WTC11 (cell line): ENCODE measurements at regions not wholly inside any gene's neighbourhood (a gene's known extent, or its start where the extent isn't known, plus 50 kb on each side); places are given as distances from the start of the nearest gene placed in this dataset.

ENCODE experiments used
- ATAC-seq: fragments of 200-7000 bp; cut with Tn5 transposase; 2 replicates; pipeline ENCODE4 v1.10.0; 2021; ENCODE audit warnings: mild to moderate bottlenecking, moderate library complexity
- CTCF ChIA-PET: fragments of 300-600 bp; sonication (Branson Sonifier 250); formaldehyde crosslinking; loops from one replicate; lab custom pipeline; 2021; ENCODE audit warnings: antibody characterized with exemption; lab: Charles Lee
- POLR2A ChIA-PET: fragments of 350-600 bp; sonication (Branson Sonifier 250); formaldehyde crosslinking; loops from one replicate; lab custom pipeline; 2021; ENCODE audit warnings: antibody characterized with exemption; lab: Charles Lee
- DNase-seq: peaks from one replicate; pipeline ENCODE4 v3.0.0; 2021; ENCODE audit warnings: low spot score
- H3K27ac Mint-ChIP-seq: 2 replicates; pipeline ENCODE4 v1.8.0; 2021; ENCODE audit warnings: mixed read lengths
- H3K27me3 Mint-ChIP-seq: 2 replicates; pipeline ENCODE4 v1.8.0; 2021; ENCODE audit warnings: low read depth, mild to moderate bottlenecking, moderate library complexity, mixed read lengths
- H3K36me3 Mint-ChIP-seq: 2 replicates; pipeline ENCODE4 v1.8.0; 2021; ENCODE audit warnings: mixed read lengths
- H3K4me1 Mint-ChIP-seq: 2 replicates; pipeline ENCODE4 v1.8.0; 2022; ENCODE audit warnings: mixed read lengths
- H3K4me3 Mint-ChIP-seq: 2 replicates; pipeline ENCODE4 v1.8.0; 2021; ENCODE audit warnings: mild to moderate bottlenecking, moderate library complexity, mixed read lengths
- H3K9me3 Mint-ChIP-seq: 2 replicates; pipeline ENCODE4 v1.8.0; 2021; ENCODE audit warnings: mixed read lengths
- AR ChIP-seq: fragments of 250-450 bp; sonication (Bioruptor Pico); IDR thresholded peaks from 2 replicates; pipeline ENCODE4 v1.9.0; 2021; ENCODE audit warnings: mild to moderate bottlenecking
- CBFB ChIP-seq: sonication (generic); formaldehyde crosslinking; IDR thresholded peaks from 2 replicates; pipeline ENCODE4 v1.8.1; 2022; ENCODE audit warnings: mild to moderate bottlenecking, low read depth, missing genetic modification reagents
- CREB1 ChIP-seq: sonication (generic); formaldehyde crosslinking; IDR thresholded peaks from 2 replicates; pipeline ENCODE4 v1.8.0; 2023; ENCODE audit warnings: mild to moderate bottlenecking, missing genetic modification reagents
- CREM ChIP-seq: sonication (generic); formaldehyde crosslinking; IDR thresholded peaks from 2 replicates; pipeline ENCODE4 v1.8.1; 2022; ENCODE audit warnings: mild to moderate bottlenecking, missing genetic modification reagents, moderate library complexity
- E2F5 ChIP-seq: sonication (generic); formaldehyde crosslinking; IDR thresholded peaks from 2 replicates; pipeline ENCODE4 v1.8.1; 2022; ENCODE audit warnings: mild to moderate bottlenecking, moderate library complexity, missing genetic modification reagents
- HMGXB4 ChIP-seq: sonication (generic); formaldehyde crosslinking; IDR thresholded peaks from 2 replicates; pipeline ENCODE4 v1.8.1; 2023; ENCODE audit warnings: mild to moderate bottlenecking, moderate library complexity, missing genetic modification reagents
- IRF2 ChIP-seq: sonication (generic); formaldehyde crosslinking; IDR thresholded peaks from 2 replicates; pipeline ENCODE4 v1.8.0; 2022; ENCODE audit warnings: low read depth, missing genetic modification reagents, borderline replicate concordance
- JAZF1 ChIP-seq: fragments of 250-450 bp; sonication (Bioruptor Pico); IDR thresholded peaks from 2 replicates; pipeline ENCODE4 v1.9.0; 2021; ENCODE audit warnings: moderate library complexity, mild to moderate bottlenecking, inconsistent platforms
- MAX ChIP-seq: sonication (generic); formaldehyde crosslinking; IDR thresholded peaks from 2 replicates; pipeline ENCODE4 v1.8.0; 2022; ENCODE audit warnings: mild to moderate bottlenecking, missing genetic modification reagents
- MXD4 ChIP-seq: fragments of 250-450 bp; sonication (Bioruptor Pico); IDR thresholded peaks from 2 replicates; pipeline ENCODE4 v1.8.0; 2021; ENCODE audit warnings: mild to moderate bottlenecking, moderate library complexity, borderline replicate concordance
- NFATC4 ChIP-seq: fragments of 250-450 bp; sonication (Bioruptor Pico); IDR thresholded peaks from 2 replicates; pipeline ENCODE4 v1.9.0; 2021; ENCODE audit warnings: mild to moderate bottlenecking
- NR1H2 ChIP-seq: sonication (generic); formaldehyde crosslinking; IDR thresholded peaks from 2 replicates; pipeline ENCODE4 v1.9.0; 2021; ENCODE audit warnings: mild to moderate bottlenecking, moderate library complexity, missing genetic modification reagents
- OVOL2 ChIP-seq: fragments of 250-450 bp; sonication (Bioruptor Pico); IDR thresholded peaks from 2 replicates; pipeline ENCODE4 v1.9.0; 2021; ENCODE audit warnings: mild to moderate bottlenecking, borderline replicate concordance
- PRDM15 ChIP-seq: sonication (generic); formaldehyde crosslinking; IDR thresholded peaks from 2 replicates; pipeline ENCODE4 v1.8.0; 2022; ENCODE audit warnings: missing genetic modification reagents
- SP1 ChIP-seq: sonication (generic); formaldehyde crosslinking; conservative IDR thresholded peaks from 2 replicates; pipeline ENCODE4 v1.8.1; 2022; ENCODE audit warnings: missing genetic modification reagents
- TEAD1 ChIP-seq: sonication (generic); formaldehyde crosslinking; IDR thresholded peaks from 2 replicates; pipeline ENCODE4 v1.8.0; 2022; ENCODE audit warnings: mild to moderate bottlenecking, missing genetic modification reagents
- TP53 ChIP-seq: sonication (generic); formaldehyde crosslinking; IDR thresholded peaks from 2 replicates; pipeline ENCODE4 v1.8.1; 2023; ENCODE audit warnings: mild to moderate bottlenecking, missing genetic modification reagents
- ZBTB21 ChIP-seq: sonication (generic); formaldehyde crosslinking; IDR thresholded peaks from 2 replicates; pipeline ENCODE4 v1.8.1; 2023; ENCODE audit warnings: mild to moderate bottlenecking, missing genetic modification reagents, borderline replicate concordance
- ZMAT4 ChIP-seq: fragments of 250-450 bp; sonication (Bioruptor Pico); IDR thresholded peaks from 2 replicates; pipeline ENCODE4 v1.9.0; 2021; ENCODE audit warnings: mild to moderate bottlenecking
- ZNF281 ChIP-seq: sonication (generic); formaldehyde crosslinking; IDR thresholded peaks from 2 replicates; pipeline ENCODE4 v1.8.0; 2023; ENCODE audit warnings: mild to moderate bottlenecking, missing genetic modification reagents

- no peak for TF ChIP-seq MAX (CRISPR knock-in tag)
- no peak for TF ChIP-seq ZBTB21 (CRISPR knock-in tag)
- TF ChIP-seq, all 79 proteins: peak for 0
These were observed 164.9 kb upstream of the INHBA start (continued) for GRCh38 chr7:41867639-41868280.

GRCh38 chr7:41862261-41862660, 159.4 kb upstream of the INHBA start:
- Mint-ChIP-seq H3K27me3 (no peaks in the 10 kb centered on the region; the same call in 1 of the 2 replicates), H3K4me1 (no peaks in the 10 kb centered on the region), H3K27ac (no peak overlapping the region), H3K4me3 (no peak overlapping the region), H3K9me3 (peaks cover 30% of the 10 kb centered on the region), H3K36me3 (peaks cover 21% of the 10 kb centered on the region)
- CTCF ChIA-PET = no interaction called here
- ATAC-seq = no peak
- no peak for DNase-seq
- POLR2A ChIA-PET = no interaction called here
- TF ChIP-seq HMGXB4 (no peak), CBFB (no peak), TEAD1 (CRISPR knock-in tag) (no peak), JAZF1 (CRISPR knock-in tag) (no peak), MXD4 (CRISPR knock-in tag) (no peak), ZMAT4 (CRISPR knock-in tag) (no peak), E2F5 (CRISPR knock-in tag) (no peak), IRF2 (no peak), CREB1 (CRISPR knock-in tag) (no peak), OVOL2 (CRISPR knock-in tag) (no peak), NFATC4 (CRISPR knock-in tag) (no peak), SP1 (CRISPR knock-in tag) (no peak), CREM (CRISPR knock-in tag) (no peak), NR1H2 (CRISPR knock-in tag) (no peak), TP53 (no peak), PRDM15 (no peak), ZNF281 (no peak), AR (CRISPR knock-in tag) (no peak)
- TF ChIP-seq, all 79 proteins: peak for 0
